ENCODE measurements at regions not wholly inside any gene's neighbourhood (a gene's known extent, or its start where the extent isn't known, plus 50 kb on each side); places are given as distances from the start of the nearest gene placed in this dataset.

- H3K36me3 Mint-ChIP-seq, result peaks cover 3% of the 10 kb centered on the region; the same call in 1 of the 2 replicates
- H3K4me1 Mint-ChIP-seq, result peaks cover 29% of the 10 kb centered on the region
- TF ChIP-seq ZMAT4 (CRISPR knock-in tag; IDR thresholded peaks at IDR 0.05), result no peak
- TF ChIP-seq ZNF396 (CRISPR knock-in tag; IDR thresholded peaks at IDR 0.05; ENCODE audit: borderline replicate concordance), result no peak
- TF ChIP-seq GABPB1 (CRISPR knock-in tag; IDR thresholded peaks at IDR 0.05), result no peak
- no peak for TF ChIP-seq ATF6 (CRISPR knock-in tag; IDR thresholded peaks at IDR 0.05)
- no peak for TF ChIP-seq EMX1 (CRISPR knock-in tag; IDR thresholded peaks at IDR 0.05)
- TF ChIP-seq ZNF512 (CRISPR knock-in tag; IDR thresholded peaks at IDR 0.05; ENCODE audit: borderline replicate concordance), result no peak
- no peak for TF ChIP-seq ZNF219 (CRISPR knock-in tag; IDR thresholded peaks at IDR 0.05; ENCODE audit: borderline replicate concordance)
- TF ChIP-seq NR1H2 (CRISPR knock-in tag; IDR thresholded peaks at IDR 0.05), result no peak
- no peak for TF ChIP-seq ZNF263 (CRISPR knock-in tag; IDR thresholded peaks at IDR 0.05; ENCODE audit: low read depth)
- TF ChIP-seq MLX (CRISPR knock-in tag; IDR thresholded peaks at IDR 0.05), result no peak
- no peak for TF ChIP-seq SMAD3 (CRISPR knock-in tag; IDR thresholded peaks at IDR 0.05; ENCODE audit: borderline replicate concordance)
- TF ChIP-seq GRHL2 (CRISPR knock-in tag; IDR thresholded peaks at IDR 0.05; ENCODE audit: insufficient replicate concordance, severe bottlenecking), result no peak
- no peak for TF ChIP-seq CTCF (IDR thresholded peaks at IDR 0.05)
- TF ChIP-seq STAT6 (CRISPR knock-in tag; conservative IDR thresholded peaks at IDR 0.05; ENCODE audit: low read depth), result no peak
- TF ChIP-seq ATF1 (CRISPR knock-in tag; IDR thresholded peaks at IDR 0.05), result no peak
- TF ChIP-seq RELA (CRISPR knock-in tag; IDR thresholded peaks at IDR 0.05; ENCODE audit: borderline replicate concordance), result no peak
- TF ChIP-seq ZNF423 (CRISPR knock-in tag; IDR thresholded peaks at IDR 0.05), result no peak
- TF ChIP-seq GTF2I (CRISPR knock-in tag; conservative IDR thresholded peaks at IDR 0.05), result no peak
- no peak for TF ChIP-seq TCF7 (CRISPR knock-in tag; IDR thresholded peaks at IDR 0.05; ENCODE audit: low read depth)
- no peak for TF ChIP-seq TP53 (CRISPR knock-in tag; IDR thresholded peaks at IDR 0.05)
- DNase-seq (ENCODE audit: low spot score) (no peak), ATAC-seq (no peak)
- ChIA-PET CTCF (no interaction called here), POLR2A (no interaction called here)
- no peak overlapping the region for H3K4me3 Mint-ChIP-seq
- peaks cover 5% of the 10 kb centered on the region for H3K9me3 Mint-ChIP-seq
- peaks cover 18% of the 10 kb centered on the region for H3K27me3 Mint-ChIP-seq (ENCODE audit: low read depth)
- H3K27ac Mint-ChIP-seq, result no peak overlapping the region
Observed at GRCh38 chr7:54187886-54188685, 354.1 kb upstream of the VSTM2A start.

Data from WTC11 (cell line).